ENCODE measurements at regions not wholly inside any gene's neighbourhood (a gene's known extent, or its start where the extent isn't known, plus 50 kb on each side); places are given as distances from the start of the nearest gene placed in this dataset.

GRCh38 chr19:32266460-32266859 lies 79.0 kb upstream of the ZNF507 start:
- DNase-seq: no peak

GRCh38 chr19:32268381-32268780 lies 77.0 kb upstream of the ZNF507 start:
- DNase-seq: no peak

GRCh38 chr19:32269831-32270230 lies 75.6 kb upstream of the ZNF507 start:
- DNase-seq: no peak

- no peak for DNase-seq
Measured at GRCh38 chr19:32273483-32273882, 71.9 kb upstream of the ZNF507 start.

GRCh38 chr19:32287086-32287485 lies 58.3 kb upstream of the ZNF507 start:
- no peak for DNase-seq

- no peak for DNase-seq
Measured at GRCh38 chr19:32287811-32288227, 57.6 kb upstream of the ZNF507 start.

- DNase-seq: no peak
Measured at GRCh38 chr19:32289566-32290210, 55.7 kb upstream of the ZNF507 start.

- no peak for DNase-seq
Measured at GRCh38 chr19:32291876-32292275, 53.5 kb upstream of the ZNF507 start.

- DNase-seq: no peak
Measured at GRCh38 chr19:32294871-32295438, 50.5 kb upstream of the ZNF507 start.

Measured in activated CD4-positive, alpha-beta T cell treated with anti-CD3 and anti-CD28 coated beads, Interleukin-2, amount 50 U/mL, for 1 hour (primary cell).